SK-N-SH treated with all-trans-retinoic acid at 6 μM for 48 hours (cell line): ENCODE measurements at regions not wholly inside any gene's neighbourhood (a gene's known extent, or its start where the extent isn't known, plus 50 kb on each side); places are given as distances from the start of the nearest gene placed in this dataset.

Experiments used
- ARNTL ChIP-seq: fragments of 450-650 bp; formaldehyde crosslinking; IDR thresholded peaks from 2 replicates; pipeline ENCODE4 v1.5.0; 2020; ENCODE audit warnings: low read depth, mild to moderate bottlenecking, moderate library complexity, borderline replicate concordance
- BACH2 ChIP-seq: fragments of 250-450 bp; sonication (Bioruptor Pico); IDR thresholded peaks from 2 replicates; pipeline ENCODE4 v1.9.0; 2021; ENCODE audit warnings: mild to moderate bottlenecking, borderline replicate concordance
- CREB5 ChIP-seq: fragments of 250-450 bp; sonication (Bioruptor Pico); IDR thresholded peaks from 2 replicates; pipeline ENCODE4 v1.5.1; 2020; ENCODE audit warnings: low read depth, mild to moderate bottlenecking, moderate library complexity
- CSRNP3 ChIP-seq: fragments of 250-450 bp; sonication (Bioruptor Pico); IDR thresholded peaks from 2 replicates; pipeline ENCODE4 v1.5.1; 2021; ENCODE audit warnings: mild to moderate bottlenecking, moderate library complexity
- OSR1 ChIP-seq: fragments of 250-450 bp; sonication (Bioruptor Pico); IDR thresholded peaks from 2 replicates; pipeline ENCODE4 v1.8.0; 2022; ENCODE audit warnings: moderate library complexity, mild to moderate bottlenecking, inconsistent platforms
- PATZ1 ChIP-seq: fragments of 250-450 bp; sonication (Bioruptor Pico); IDR thresholded peaks from 2 replicates; pipeline ENCODE4 v1.8.0; 2020; ENCODE audit warnings: mild to moderate bottlenecking, moderate library complexity, borderline replicate concordance
- POU6F1 ChIP-seq: fragments of 250-450 bp; sonication (Bioruptor Pico); IDR thresholded peaks from 2 replicates; pipeline ENCODE4 v1.8.0; 2021; ENCODE audit warnings: low read depth, mild to moderate bottlenecking, moderate library complexity, borderline replicate concordance
- PPARA ChIP-seq: fragments of 250-450 bp; sonication (Bioruptor Pico); IDR thresholded peaks from 2 replicates; pipeline ENCODE4 v1.5.0; 2020; ENCODE audit warnings: mild to moderate bottlenecking, borderline replicate concordance
- ZFP3 ChIP-seq: fragments of 250-450 bp; sonication (Bioruptor Pico); IDR thresholded peaks from 2 replicates; pipeline ENCODE4 v1.5.0; 2020; ENCODE audit warnings: mild to moderate bottlenecking, moderate library complexity
- ZFP30 ChIP-seq: fragments of 450-650 bp; formaldehyde crosslinking; IDR thresholded peaks from 2 replicates; pipeline ENCODE4 v1.5.0; 2022; ENCODE audit warnings: mild to moderate bottlenecking, moderate library complexity
- ZNF565 ChIP-seq: fragments of 450-650 bp; formaldehyde crosslinking; conservative IDR thresholded peaks from 2 replicates; pipeline ENCODE4 v1.5.0; 2020; ENCODE audit warnings: low read depth, mild to moderate bottlenecking, moderate library complexity
- ZNF70 ChIP-seq: fragments of 450-650 bp; formaldehyde crosslinking; IDR thresholded peaks from 2 replicates; pipeline ENCODE4 v1.5.0; 2020; ENCODE audit warnings: mild to moderate bottlenecking, moderate library complexity

- no peak for TF ChIP-seq BACH2 (CRISPR knock-in tag)
- TF ChIP-seq OSR1 (CRISPR knock-in tag): no peak
- no peak for TF ChIP-seq ARNTL (CRISPR knock-in tag)
- TF ChIP-seq PATZ1 (CRISPR knock-in tag): no peak
- no peak for TF ChIP-seq CSRNP3
- TF ChIP-seq ZFP3 (CRISPR knock-in tag): no peak
- TF ChIP-seq ZNF70 (CRISPR knock-in tag): no peak
- no peak for TF ChIP-seq ZFP30
- TF ChIP-seq POU6F1 (CRISPR knock-in tag): no peak
- no peak for TF ChIP-seq PPARA (CRISPR knock-in tag)
- TF ChIP-seq CREB5: no peak
- TF ChIP-seq ZNF565 (CRISPR knock-in tag): no peak
These were observed 105.1 kb upstream of the MXRA5 start for GRCh38 chrX:3451571-3451970.
